ENCODE measurements at regions not wholly inside any gene's neighbourhood (a gene's known extent, or its start where the extent isn't known, plus 50 kb on each side); places are given as distances from the start of the nearest gene placed in this dataset.

- DNase-seq, result no peak
- CTCF ChIA-PET, result interaction anchor here (1.1 kb wide), 1 partner anchor 652 kb away, joined by 3 read pairs; no protein-coding TSS in a partner anchor
- H3K27me3 Mint-ChIP-seq, result no peaks in the 10 kb centered on the region
Observed at GRCh38 chr13:50149214-50149613, 134.0 kb downstream of the KCNRG start.

GRCh38 chr13:50149932-50150331 is 134.7 kb downstream of the KCNRG start:
- WGBS (ENCODE audit: insufficient coverage), result 100% methylated on average over 1 of the region's 1 CpG
- Mint-ChIP-seq H3K27ac (no peak overlapping the region), H3K27me3 (no peaks in the 10 kb centered on the region), H3K4me1 (peaks cover 23% of the 10 kb centered on the region), H3K4me3 (no peak overlapping the region), H3K9me3 (ENCODE audit: insufficient read depth) (no peaks in the 10 kb centered on the region)
- no peaks in the 10 kb centered on the region for H3K79me2 ChIP-seq (ENCODE audit: control insufficient read depth, insufficient read depth, low read length)
- H4K20me1 ChIP-seq (ENCODE audit: control insufficient read depth, insufficient read depth, low read length, poor library complexity, severe bottlenecking), result no peaks in the 10 kb centered on the region
- H3K27ac ChIP-seq (ENCODE audit: low read length in 2 of 2), result no peak overlapping the region
- ATAC-seq (ENCODE audit: low read depth), result no peak
- no peak for TF ChIP-seq EZH2 (IDR thresholded peaks at IDR 0.05; ENCODE audit: borderline replicate concordance, insufficient read depth, low read depth, low read length, poor library complexity, severe bottlenecking)
- TF ChIP-seq CTCF (IDR thresholded peaks at IDR 0.05), result no peak
- no peak overlapping the region for H3K4me3 ChIP-seq (ENCODE audit: control extremely low read depth in 1 of 5, extremely low read depth in 1 of 5, insufficient read depth in 1 of 5, low read depth in 2 of 5, low read length in 4 of 5)
- H3K4me1 ChIP-seq (ENCODE audit: control insufficient read depth in 2 of 2, insufficient read depth in 2 of 2, low read length in 2 of 2), result peaks cover 11 to 18% of the 10 kb centered on the region in 2 donors
- ChIA-PET POLR2A (no interaction called here), CTCF (interaction anchor here (1.1 kb wide), 1 partner anchor 651 kb away, joined by 3 read pairs; no protein-coding TSS in a partner anchor)
- H3K9ac ChIP-seq (ENCODE audit: low read length), result no peak overlapping the region
- intact Hi-C loops (cut with micrococcal nuclease), result no loop called here
- H2AFZ ChIP-seq (ENCODE audit: insufficient read depth, low read depth, low read length, poor library complexity, severe bottlenecking), result no peak overlapping the region
- no peaks in the 10 kb centered on the region for H3K9me3 ChIP-seq (ENCODE audit: control extremely low read depth in 1 of 3, control insufficient read depth in 2 of 3, insufficient read depth in 1 of 3, low read length in 2 of 3)
- H3K27me3 ChIP-seq (replicated peaks in 1 of 4; ENCODE audit: control extremely low read depth in 1 of 4, control insufficient read depth in 3 of 4, insufficient read depth in 4 of 4, low read length in 3 of 4), result no peaks in the 10 kb centered on the region
- no peak overlapping the region for H3K4me2 ChIP-seq (replicated peaks; ENCODE audit: low read depth, low read length, poor library complexity, severe bottlenecking)
- no peaks in the 10 kb centered on the region for H3K36me3 ChIP-seq (replicated peaks in 1 of 2; ENCODE audit: control extremely low read depth in 1 of 2, control insufficient read depth in 1 of 2, extremely low read depth in 1 of 2, insufficient read depth in 2 of 2, low read length in 1 of 2)
- no peak for DNase-seq

More at GRCh38 chr13:50149214-50149613, 134.0 kb downstream of the KCNRG start:
- no peak for ATAC-seq (ENCODE audit: low read depth)
- Mint-ChIP-seq H3K27ac (no peak overlapping the region), H3K4me3 (no peak overlapping the region), H3K9me3 (ENCODE audit: insufficient read depth) (no peaks in the 10 kb centered on the region), H3K4me1 (peaks cover 28% of the 10 kb centered on the region)
- intact Hi-C loops (cut with micrococcal nuclease), result no loop called here
- POLR2A ChIA-PET, result no interaction called here
- Histone ChIP-seq H3K4me1 (ENCODE audit: control insufficient read depth in 2 of 2, insufficient read depth in 2 of 2, low read length in 2 of 2) (peaks cover 15 to 25% of the 10 kb centered on the region in 2 donors), H3K4me2 (replicated peaks; ENCODE audit: low read depth, low read length, poor library complexity, severe bottlenecking) (no peak overlapping the region), H4K20me1 (ENCODE audit: control insufficient read depth, insufficient read depth, low read length, poor library complexity, severe bottlenecking) (no peaks in the 10 kb centered on the region), H3K9ac (ENCODE audit: low read length) (no peak overlapping the region), H2AFZ (ENCODE audit: insufficient read depth, low read depth, low read length, poor library complexity, severe bottlenecking) (no peak overlapping the region), H3K9me3 (ENCODE audit: control extremely low read depth in 1 of 3, control insufficient read depth in 2 of 3, insufficient read depth in 1 of 3, low read length in 2 of 3) (no peaks in the 10 kb centered on the region), H3K27me3 (replicated peaks in 1 of 4; ENCODE audit: control extremely low read depth in 1 of 4, control insufficient read depth in 3 of 4, insufficient read depth in 4 of 4, low read length in 3 of 4) (no peaks in the 10 kb centered on the region), H3K79me2 (ENCODE audit: control insufficient read depth, insufficient read depth, low read length) (no peaks in the 10 kb centered on the region), H3K36me3 (replicated peaks in 1 of 2; ENCODE audit: control extremely low read depth in 1 of 2, control insufficient read depth in 1 of 2, extremely low read depth in 1 of 2, insufficient read depth in 2 of 2, low read length in 1 of 2) (no peaks in the 10 kb centered on the region), H3K4me3 (ENCODE audit: control extremely low read depth in 1 of 5, extremely low read depth in 1 of 5, insufficient read depth in 1 of 5, low read depth in 2 of 5, low read length in 4 of 5) (no peak overlapping the region), H3K27ac (ENCODE audit: low read length in 2 of 2) (no peak overlapping the region)
- 90% methylated on average over 2 of the region's 2 CpGs for WGBS (ENCODE audit: insufficient coverage)
- TF ChIP-seq EZH2 (IDR thresholded peaks at IDR 0.05; ENCODE audit: borderline replicate concordance, insufficient read depth, low read depth, low read length, poor library complexity, severe bottlenecking) (no peak), CTCF (IDR thresholded peaks at IDR 0.05) (no peak)
